Activated CD4-positive, CD25-positive, alpha-beta regulatory T cell treated with anti-CD3 and anti-CD28 coated beads, Interleukin-2, amount 50 U/mL, for 16 hours (primary cell): ENCODE measurements at regions not wholly inside any gene's neighbourhood (a gene's known extent, or its start where the extent isn't known, plus 50 kb on each side); places are given as distances from the start of the nearest gene placed in this dataset.

Source experiments
- DNase-seq: peaks from one replicate; pipeline ENCODE4 v3.0.0-alpha.2; 2020; ENCODE audit warnings: low read depth, low spot score

DNA sequence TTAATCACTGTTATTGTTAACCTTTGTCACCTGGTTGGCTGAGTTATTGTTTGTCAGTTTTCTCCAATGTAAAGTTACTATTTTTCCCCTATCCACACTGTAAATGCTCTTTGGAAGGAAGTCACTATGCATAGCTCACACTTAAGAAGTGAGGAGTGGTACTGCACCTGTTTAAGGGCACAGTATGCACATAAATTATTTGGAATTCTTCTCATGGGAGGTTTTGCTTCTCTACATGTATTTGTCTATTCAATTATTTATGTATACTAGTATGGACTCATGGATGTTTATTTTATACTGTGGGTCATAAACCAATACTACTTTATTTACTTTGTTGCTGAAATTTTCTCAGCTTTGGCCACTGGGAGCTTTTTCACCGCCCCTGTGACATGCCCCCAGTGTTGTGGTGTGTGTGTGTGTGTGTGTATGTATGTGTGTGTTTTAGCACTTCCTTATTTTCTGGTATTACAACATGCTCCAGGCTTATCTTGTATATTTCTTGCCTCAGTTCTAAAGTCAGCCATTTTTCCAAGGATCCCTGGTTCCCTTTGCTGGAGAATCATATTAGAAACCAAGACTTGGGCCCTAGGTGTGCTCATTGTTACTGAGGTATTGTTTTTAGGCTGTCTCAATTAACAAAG is 290.5 kb downstream of the KBTBD8 start:
- DNase-seq, result no peak

DNA sequence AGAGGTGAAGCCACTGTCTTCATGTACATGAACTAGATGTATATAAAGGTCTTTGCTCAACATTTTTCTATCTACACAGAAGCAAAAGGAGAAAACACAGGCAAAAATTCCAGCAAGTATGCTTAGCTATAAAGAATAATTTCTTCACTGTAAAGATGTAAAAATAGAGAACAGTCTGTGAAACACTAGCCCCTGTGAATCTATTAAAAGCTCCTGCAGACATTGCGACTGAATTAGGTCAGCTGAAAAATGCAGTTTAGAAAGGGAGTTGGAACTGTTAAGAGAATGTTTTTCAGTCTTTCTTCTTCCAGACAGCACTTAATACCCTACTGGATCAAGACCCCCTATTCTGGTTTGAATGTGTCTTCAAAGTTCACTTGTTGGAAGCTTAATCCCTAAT is 291.5 kb downstream of the KBTBD8 start:
- DNase-seq, result no peak

DNA sequence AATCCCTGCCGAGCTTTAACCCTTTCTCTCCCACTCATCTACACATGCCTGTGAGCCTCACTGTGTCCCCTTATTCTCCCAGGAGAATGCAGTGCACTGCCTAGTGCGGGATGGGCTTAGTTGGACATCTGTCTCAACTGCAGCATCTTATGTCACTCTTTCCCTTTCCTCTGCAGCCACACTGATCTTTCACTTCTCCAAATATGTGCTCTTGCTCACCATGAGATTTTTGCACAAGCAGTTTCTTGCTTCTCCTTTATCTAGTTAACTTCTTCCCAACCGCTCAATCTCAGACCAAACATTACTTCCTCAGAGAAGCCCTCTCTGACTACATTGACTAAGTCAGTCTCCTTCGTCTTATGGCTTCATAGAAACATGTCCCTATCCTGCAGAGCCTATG is 292.3 kb downstream of the KBTBD8 start:
- no peak for DNase-seq

DNA sequence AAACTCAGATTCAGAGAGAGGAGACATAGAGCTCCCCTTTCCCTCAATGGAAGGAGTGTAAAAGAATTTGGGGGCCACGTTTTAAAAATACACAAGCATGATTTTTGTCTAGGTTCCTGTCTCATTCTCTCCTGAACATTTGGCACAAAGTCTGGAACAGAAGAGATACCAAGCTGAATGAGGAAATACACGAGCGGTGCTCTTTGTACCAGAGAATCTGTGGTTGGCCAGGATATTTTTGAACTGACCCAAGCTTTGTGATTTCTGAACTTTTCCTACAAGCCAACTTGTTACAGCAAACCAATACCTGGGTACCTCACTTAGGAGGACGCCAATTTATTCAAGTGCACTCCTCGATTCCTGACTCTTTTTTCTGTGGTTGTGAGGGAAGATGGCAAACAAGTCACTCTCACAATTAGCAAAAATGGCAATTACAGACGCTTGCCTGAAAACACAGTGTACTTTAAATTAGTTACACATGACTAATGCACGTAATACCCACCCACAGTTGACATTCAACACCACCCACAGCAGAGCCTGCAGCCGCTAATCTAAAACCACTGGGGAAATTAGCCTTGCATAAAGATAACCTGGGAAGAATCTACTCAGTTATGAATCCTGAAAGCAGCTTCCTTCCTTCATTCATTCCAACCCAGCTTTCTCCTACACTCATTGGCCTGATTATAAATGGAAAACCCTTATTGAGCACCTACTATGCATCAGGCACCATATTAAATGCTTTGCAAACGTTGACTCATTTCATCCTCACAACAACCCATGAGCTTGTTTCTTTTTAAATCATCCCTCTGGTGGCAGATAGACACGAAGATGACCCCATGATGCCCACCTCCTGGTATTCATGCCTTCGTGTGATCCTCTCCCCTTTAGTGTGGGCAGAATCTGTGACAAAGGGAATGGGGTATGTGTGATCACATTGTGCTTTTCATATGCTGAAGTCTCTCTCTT is 293.5 kb downstream of the KBTBD8 start:
- DNase-seq, result no peak

DNA sequence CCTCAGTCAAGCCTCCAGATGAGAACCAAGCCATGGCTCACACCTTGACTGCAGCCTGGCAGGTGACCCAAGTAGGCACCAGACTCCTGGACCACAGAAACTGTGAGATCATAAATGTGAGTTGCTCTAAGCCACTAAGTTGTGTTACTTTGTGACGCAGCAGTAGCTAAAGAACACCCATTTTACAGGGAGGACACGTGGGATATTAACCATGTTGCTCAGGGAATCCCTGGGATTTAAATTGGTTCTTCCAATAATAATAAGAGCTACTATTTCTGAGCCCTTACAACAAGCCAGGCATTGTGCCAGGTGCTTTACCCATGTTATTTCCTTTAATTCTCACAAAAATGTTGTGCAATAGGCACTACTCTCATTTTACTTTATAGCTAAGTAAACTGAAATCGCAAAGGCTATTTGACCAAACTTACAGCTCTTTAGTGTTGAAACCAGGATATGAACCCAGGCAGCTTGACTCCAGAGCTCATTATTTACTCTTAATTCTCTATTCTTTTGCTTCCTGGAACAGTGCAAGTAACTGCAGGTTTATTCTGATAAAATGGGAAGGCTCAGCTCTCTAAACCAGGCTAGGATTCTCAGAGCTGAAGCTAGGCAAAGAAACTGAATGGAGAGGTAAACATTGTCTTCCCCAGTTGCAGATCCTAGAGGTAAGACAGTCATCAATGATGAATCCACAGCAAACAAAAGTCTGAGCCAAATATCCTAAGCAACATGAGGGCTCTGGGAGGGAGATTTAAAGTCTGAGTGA is 294.4 kb downstream of the KBTBD8 start:
- DNase-seq, result no peak

DNA sequence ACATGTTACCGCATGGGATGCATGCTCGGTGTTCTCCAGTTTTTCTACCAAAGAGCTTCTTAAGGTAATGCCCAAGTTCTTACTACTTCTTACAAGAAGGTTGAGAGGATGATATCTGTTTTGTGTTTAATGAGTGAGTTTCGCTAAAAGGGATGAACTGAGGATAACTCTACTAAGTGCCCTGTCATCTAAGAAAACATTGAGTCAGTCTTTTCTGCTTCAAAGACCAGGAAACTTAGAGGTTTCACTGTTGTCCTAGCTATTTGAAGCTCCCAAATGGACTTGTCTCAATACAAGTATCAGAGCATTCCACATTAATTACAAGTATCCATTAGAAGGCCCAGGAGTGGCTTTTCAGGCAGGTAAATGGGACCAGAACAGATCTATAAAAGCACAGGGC is 296.2 kb downstream of the KBTBD8 start:
- no peak for DNase-seq

DNA sequence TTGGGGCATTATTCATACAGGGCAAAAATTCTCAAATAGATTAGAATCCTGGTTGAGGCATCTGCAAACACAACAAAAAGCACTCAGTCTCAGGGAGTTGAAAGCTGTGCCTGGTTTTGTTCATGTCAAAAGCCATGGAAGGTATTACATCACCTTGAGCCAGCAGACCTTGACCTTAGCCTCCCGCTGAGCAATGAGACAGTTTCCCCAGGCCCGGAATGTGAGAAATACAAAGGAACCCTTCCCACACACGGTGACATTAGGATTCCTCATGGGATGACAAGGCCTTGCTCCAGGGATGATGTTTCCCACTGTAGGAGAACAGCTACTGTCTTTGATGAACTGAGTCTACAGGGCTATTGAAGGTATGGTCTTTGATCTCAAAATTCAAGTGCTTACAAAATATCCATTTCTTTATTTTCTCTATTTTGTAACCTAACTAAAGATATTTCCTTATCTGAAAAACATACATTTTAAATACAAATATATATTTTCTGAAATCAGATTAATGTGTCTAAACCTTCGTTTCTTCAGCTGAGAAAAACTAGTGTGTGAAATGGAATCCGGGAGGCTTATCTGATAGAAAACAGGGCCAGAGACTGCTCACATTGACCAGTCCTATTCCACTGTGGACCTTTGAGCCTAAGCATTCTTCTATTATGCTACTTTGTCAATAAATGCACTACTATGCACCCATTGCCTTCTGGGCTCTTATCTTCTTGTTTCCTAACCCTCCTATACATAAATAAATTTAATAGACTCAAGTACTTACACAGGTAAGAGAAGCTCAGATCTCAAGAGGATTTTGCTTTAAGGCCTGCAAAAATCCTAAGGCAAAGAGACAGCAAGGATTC is 298.2 kb downstream of the KBTBD8 start:
- no peak for DNase-seq

DNA sequence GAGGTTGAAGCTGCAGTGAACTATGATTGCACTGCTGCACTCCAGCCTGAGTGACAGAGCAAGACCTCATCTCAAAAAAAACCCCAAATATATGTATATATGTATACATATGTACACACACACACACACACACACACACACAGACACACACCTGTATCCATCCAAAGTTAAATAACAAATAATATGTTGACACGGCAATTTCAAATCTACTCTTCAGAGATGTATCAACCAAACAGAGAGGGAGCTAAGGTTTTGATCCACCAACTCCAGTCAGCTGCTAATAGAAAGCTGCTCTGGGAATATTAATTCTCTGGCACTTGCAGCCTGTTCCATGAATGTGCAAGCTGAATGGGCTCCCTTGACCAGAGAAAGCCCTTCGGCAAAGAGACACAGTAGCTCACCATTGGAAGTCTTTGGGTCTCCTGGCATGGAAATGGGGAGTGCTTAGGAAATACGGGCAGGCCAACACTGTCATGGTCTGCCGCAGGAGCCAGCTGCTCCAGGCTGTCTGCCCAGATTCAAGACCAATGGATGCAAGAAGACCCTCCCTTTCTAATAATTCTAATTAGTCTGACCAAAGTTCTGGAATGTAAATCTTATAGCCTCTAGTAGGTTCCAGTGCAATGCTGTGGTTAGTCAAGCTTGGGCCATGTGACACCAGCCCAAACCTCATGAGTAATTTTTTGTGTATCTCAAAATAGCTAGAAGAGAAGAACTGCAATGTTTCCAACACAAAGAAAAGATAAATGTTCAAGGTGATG is 299.8 kb downstream of the KBTBD8 start:
- DNase-seq, result no peak

DNA sequence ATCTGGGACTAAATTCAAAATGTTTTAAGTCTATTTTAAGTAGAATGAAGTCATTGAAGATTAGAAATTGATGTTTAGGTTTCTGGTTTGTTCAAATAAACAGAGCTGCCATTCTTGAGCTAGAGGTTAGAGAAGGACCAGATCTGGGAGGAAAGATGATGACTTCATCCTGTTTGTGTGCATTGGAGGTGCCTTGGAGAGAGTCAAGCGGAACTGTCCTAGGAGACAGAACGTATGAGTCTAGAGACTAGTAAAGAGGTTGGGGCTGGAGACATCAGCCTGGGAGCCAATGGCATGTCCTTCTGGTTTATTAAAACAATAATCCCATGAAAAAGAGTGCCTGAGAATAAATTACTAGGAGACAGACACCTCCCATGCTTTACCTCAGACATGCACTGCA is 303.4 kb downstream of the KBTBD8 start:
- no peak for DNase-seq

DNA sequence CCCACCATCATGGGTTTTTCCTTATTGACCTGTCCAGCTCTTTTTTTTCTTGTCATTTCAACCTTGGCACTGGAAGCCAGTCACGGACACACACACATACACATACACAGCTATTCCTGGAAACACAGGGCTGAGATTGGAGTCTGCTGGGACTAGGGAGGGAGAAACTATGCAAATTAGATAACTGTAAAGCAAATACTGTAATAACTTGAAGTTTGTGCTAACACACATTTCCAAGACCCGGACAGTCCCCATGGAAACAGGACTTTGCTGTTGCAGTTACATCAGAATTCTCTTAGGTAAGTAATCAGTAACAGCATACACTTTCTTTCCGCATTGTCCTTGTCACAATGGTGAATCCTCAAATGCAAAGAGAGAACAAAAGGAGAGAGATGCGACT is 304.4 kb downstream of the KBTBD8 start:
- no peak for DNase-seq

DNA sequence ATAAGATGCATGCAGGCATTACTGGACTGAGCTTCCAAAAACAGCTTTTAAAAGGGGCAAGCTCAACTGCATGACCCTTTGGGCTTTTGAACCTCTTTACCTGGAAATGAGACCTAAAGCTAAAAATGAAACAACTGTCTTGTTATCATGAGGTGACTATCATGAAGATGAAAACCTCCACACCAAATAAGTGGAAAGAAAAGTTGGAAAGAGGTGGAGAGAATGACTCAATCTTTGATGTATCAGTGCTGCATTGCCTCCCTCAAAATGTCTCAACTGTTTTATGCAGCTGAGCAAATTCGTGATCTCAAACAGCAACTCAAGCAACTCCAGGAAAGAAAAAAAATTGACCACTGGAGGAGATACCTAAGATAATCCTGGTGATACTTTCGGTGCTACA is 307.1 kb downstream of the KBTBD8 start:
- DNase-seq, result no peak

DNA sequence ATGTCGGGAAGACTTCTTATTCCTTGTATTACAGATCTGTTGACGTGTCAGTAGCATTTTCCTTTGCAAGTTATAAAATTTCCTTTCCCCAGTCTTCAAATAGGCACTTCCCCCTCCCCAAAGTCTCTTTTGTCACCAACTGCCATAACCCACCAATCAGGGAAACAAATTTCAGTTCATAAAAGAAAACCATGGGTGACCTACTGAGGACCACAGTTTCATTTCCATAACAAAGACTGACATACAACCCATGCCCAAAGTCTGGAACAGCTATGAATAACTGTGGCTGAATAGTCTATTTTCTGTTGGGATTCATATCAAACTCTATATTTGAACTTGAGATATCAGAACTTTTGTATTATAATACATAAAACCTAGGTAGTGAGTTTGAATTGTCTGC is 307.8 kb downstream of the KBTBD8 start:
- DNase-seq, result no peak

DNA sequence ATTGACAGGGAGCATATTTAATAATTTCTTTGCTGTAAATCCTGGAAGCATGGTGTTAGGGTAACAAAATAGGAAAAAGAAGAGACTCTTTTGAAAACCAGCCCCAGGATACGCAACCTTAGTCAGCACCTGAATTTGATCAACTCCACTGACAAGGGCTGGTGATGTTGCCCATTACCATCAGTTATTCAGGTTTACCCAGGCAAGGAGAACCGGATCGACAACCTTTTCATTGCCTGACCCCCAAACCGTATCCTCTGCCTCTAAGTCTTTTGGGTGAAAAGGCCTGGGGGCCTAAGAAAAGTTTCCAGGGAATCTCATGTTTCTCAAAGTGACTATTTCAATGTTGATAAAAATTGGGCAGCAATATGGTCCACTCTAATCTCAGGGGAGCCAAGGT is 313.3 kb downstream of the KBTBD8 start:
- DNase-seq, result no peak

DNA sequence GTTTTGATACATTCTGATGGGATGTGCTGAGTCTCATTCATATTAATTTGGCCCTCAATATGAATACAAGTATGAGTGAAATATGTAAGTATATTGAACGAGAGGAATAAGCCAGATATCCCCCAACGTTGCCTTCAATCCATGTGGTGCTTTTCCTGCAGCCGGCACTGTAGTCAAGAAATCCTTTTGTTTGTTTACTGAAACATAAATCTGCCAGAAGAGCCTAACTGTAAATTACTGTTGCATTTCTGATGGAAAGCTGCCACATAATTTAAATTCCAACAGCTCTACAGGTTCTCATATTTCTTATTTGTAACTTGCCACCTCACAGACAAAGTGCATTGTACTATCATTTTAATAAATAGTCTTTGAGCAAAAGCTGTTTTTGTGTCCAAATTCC is 314.0 kb downstream of the KBTBD8 start:
- DNase-seq, result no peak

DNA sequence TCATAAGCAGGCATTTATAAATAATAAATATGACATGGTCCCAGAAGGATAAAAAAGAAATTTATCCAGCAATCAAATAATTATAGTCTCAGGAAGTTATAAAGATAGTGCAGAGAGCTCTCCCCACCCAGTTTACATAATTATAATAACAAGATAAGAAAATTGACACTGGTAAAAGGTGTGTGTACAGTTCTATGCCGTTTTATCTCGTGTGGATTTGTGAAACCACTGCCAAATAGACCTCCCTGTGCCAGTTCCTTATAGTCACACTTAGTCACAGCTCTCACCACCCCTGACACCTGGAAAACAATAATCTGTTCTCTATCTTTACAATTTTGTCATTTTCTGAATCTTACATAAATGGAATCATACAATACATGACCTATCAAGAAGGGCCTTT is 320.1 kb downstream of the KBTBD8 start:
- no peak for DNase-seq

DNA sequence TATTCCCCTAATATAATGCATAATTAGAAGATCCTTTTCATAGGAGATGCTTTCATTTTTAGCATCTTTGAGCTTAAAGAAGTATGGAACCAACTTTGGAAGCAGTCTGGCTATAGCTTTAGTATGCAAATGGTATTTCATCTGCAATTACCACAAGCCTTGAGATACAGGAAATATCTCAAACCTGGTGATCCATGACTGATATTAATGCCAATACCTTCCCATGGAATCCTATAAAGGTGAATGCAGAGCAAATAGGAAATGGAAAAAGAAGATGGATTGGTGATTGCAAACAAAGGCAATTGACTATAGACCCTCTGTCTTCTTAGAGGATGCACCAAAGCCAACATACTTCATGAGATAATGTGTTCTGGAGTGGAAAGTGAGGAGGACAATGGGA is 326.4 kb downstream of the KBTBD8 start:
- DNase-seq, result no peak
